ENCODE measurements at regions not wholly inside any gene's neighbourhood (a gene's known extent, or its start where the extent isn't known, plus 50 kb on each side); places are given as distances from the start of the nearest gene placed in this dataset.

- TF ChIP-seq CTCF (IDR thresholded peaks at IDR 0.05) = no peak
- no peak for TF ChIP-seq ZFX (IDR thresholded peaks at IDR 0.05; ENCODE audit: borderline replicate concordance)
Observed at GRCh38 chr12:67535176-67535575, 113.4 kb upstream of the DYRK2 start.

Data from 22Rv1 (cell line).